Left ventricle myocardium superior (tissue), 1 donor: ENCODE measurements at regions not wholly inside any gene's neighbourhood (a gene's known extent, or its start where the extent isn't known, plus 50 kb on each side); places are given as distances from the start of the nearest gene placed in this dataset.
"Not testable (repeated sequence)": the region's sequence is repeated elsewhere in the genome, so short reads cannot be mapped to it uniquely, and the experiment has no call there.

ENCODE experiments used
- ATAC-seq: fragments of 200-7000 bp; cut with Tn5 transposase; one replicate; pipeline ENCODE4 v1.9.1; 2020; ENCODE audit warnings: mild to moderate bottlenecking, moderate library complexity
- DNase-seq: peaks from one replicate; pipeline ENCODE4 v3.0.0-alpha.2; 2020
- intact Hi-C: fragments of 100-400 bp; cut with micrococcal nuclease; formaldehyde crosslinking; loops from one replicate; pipeline ENCODE4 v1.11.0; 2022
- donor health status: DM: no; HTN: yes; CAD: no; lungs with severe emphysema.

DNA sequence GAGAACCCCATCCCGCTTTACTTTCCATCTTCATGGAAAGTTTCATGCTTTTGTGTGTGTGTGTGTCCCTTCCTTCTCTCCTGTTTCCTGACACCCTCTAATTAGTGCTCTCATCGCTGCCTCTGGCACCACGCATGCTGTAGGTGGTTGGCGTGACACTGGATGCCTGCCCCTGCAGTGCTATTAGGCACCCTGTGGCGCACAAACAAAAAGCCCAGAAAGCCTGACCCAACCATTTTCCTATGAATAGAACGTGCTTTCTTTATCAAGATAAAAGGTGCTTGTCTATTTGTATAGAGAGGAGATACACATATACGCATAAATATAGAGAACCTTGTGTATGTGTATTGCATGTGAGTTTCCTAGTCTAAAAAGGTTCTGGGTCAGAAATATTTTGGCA is 120.8 kb upstream of the CDCA7L start:
- no peak for DNase-seq
- no peak for ATAC-seq
- intact Hi-C loops: no loop called here

DNA sequence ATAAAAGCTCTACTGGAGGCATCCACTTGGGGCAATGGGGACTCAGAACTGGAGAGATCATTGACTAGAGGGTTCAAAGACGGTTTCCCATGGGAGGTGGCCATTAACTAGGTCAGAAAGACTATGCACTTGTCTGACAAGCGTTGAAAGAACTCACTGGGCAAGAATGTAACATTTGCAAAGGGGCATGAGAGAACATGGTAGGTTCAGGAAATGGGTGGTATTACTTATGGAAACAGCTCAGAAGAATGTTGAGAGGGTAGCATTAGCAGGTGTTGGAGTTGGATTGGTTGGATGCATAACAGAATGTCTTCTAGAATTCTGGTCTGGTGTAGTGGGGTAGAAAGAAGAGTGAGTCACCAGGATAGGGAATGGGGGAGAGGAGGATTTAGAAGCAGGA is 119.1 kb upstream of the CDCA7L start:
- DNase-seq (no peak), ATAC-seq (no peak)
- intact Hi-C loops: no loop called here

DNA sequence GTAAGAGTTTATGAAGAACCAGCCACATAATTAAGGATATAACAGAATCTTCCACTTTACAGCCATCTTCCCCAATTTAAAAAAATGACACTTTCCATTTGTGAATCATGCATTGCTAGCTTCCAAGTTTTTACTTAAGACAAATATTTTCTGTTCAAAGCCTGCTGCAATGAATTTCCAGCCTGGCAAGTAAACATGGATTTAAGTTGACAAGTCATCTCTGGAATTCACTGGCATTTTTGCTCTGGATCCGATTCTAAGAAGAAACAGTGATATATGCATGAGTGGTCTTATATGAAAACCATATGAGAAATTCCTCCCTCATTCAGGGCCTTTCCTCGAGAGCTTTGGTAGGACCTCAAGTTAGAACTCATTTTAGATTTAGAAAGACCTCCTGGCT is 116.1 kb upstream of the CDCA7L start:
- ATAC-seq: no peak
- intact Hi-C loops: no loop called here

DNA sequence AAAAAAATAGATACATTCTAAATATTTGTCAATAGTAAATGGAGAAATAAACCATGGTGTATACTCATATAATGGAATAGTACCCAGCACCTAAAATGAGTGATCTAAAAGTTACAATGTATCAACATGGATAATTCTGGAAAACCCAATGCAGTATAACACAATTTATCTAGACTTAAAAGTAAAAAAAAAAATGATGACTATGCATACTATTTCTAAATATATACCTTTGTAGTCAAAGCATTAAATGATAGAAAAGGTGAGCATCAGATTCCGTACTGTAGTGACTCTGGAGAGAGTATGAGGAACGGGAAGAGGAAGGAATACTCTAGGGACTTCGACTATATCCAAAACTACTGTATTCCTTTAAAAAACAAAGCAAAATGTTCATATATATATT is 115.2 kb upstream of the CDCA7L start:
- DNase-seq (no peak), ATAC-seq (no peak)
- intact Hi-C loops: no loop called here

More for the DNA sequence above, 116.1 kb upstream of the CDCA7L start:
- no peak for DNase-seq

DNA sequence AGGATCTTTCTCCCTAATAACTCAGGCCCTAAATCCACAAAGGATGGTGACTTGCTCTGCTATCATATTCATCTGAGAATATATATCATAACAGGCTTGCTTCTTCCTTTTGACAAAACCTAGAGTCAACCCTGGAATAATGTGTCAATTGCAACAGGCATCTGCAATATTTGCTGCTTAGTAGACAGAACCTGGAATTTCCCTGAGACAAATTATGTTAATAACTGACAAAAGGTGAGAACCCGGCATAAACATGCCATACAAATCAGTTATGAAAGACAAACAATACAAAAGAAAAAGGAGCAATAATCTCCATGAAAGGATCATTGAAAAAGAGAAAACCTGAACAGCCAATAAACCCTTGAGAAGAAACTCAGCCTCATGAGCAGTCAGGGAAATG is 114.5 kb upstream of the CDCA7L start:
- ATAC-seq: no peak
- intact Hi-C loops: no loop called here
- DNase-seq: no peak

DNA sequence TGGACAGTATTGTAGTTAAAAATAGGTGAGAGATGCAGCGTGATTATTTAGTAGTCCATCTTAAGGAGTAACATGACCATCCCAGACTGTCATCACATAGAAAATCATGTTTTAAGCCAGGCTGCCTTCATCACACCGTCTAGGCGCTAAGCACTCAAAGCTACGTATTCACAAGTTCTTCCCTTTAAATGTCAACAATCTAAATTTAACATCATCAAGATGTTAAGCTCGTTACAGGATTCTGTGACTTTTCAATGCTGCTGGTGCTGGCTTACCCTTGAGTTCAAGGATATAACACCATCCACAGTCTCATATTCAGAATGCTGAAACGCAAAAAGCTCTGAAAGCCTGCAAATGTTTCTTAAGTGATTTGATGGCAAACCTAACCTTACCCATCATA is 109.5 kb upstream of the CDCA7L start:
- ATAC-seq (no peak), DNase-seq (no peak)
- intact Hi-C loops: no loop called here

DNA sequence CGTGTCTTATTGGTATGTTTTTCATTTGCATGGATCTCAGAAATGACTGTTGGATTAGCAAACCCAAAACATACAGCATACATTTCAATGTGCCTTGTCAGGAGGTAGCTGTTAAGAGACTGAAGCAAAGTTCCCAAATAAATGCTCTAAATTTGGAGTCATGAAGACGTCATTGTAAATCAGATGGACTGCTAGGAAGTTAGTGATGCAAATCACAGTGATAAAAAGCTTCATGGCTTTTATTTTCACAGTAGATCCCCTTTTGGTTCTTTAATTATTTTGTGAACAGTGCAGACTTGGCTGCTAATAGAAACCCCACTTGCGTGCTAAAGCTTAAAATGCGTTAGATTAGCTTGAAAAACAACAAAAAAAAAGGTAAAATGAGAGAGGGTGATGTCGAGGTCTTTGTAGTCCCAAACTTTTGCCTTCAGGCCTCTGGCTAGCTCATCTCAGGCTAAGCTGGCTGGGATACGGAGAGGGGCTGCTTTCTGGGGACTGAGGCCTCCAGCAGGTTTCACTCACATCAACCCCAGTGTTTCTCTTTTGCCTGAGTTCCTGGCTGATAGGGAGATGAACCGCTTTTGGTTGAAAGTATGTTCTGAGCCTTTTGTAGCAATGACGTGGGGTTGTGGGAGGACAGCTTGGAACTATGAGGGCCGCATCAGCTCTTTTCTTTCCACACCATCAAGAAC is 107.1 kb upstream of the CDCA7L start:
- no peak for ATAC-seq
- intact Hi-C loops: no loop called here
- DNase-seq: no peak

DNA sequence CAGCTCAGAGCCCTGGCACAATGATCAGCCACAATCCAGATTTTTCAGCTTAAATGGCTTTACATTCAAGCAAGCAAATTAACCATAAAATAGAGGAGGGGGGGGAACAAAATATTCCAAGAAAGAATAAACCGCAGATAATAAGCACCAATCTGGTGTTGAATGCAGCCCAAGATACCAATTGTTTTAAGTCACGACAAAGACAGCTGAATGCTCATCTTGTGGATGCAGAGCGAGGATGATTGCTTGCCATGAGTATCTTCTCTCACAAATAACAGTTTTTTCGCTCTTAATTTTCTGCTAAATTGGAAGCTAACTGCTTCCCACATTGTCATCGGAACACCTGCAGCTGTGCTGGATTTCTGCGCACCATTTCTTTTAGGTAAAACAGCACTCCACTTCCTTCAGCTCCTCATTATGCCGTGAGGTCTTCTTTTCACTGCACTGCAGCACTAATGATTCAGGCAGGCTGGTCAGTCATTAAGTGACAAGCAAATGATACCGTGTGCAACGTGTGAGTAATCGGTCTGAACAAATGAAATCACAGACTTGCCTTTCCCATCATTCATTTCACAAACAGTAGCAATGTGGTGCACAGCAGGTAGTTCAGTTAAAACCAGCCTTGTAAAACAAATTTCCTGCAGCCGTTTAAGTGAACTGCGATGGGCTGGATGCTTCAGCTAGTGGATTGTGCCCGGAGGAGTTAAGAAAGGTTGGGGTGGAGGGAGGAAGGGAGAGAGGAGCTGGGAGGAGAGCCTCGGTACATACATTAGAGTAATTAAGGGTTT is 106.4 kb upstream of the CDCA7L start:
- intact Hi-C loops: no loop called here
- ATAC-seq (no peak), DNase-seq (no peak)

DNA sequence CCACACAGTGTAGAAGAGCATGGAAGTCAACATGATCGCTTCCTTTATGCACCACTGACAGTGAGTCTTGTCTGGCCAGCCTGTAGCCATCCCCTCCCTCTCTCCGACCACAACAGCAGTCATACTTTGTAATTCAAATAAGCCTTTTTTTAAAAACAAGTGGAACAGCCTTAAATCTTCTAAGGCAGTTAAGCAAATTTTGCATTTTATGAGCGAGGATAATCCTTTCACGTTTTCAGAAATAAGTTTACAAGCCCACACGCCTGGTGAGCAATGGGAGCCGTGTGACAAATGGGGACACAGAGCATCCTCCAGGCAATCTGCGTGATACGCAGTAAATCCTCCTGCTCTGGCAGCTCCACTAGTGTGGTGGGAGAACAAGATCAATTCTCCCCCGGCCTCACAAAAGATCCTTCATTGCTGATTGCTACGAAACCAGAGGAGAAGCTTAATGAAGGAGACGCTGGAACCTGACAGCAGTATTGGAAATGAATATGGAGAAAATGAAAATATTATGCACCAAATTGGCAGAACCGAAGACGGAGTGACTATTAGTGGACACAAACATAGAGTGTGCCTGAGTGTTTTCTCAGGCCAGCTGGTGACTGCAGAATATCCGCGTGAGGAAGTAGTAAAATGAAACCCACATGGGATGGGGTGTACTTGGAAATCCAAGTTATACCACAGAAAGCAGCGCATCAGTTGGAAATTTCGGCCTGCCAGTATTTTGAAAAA is 104.2 kb upstream of the CDCA7L start:
- ATAC-seq (no peak), DNase-seq (no peak)
- intact Hi-C loops: no loop called here

DNA sequence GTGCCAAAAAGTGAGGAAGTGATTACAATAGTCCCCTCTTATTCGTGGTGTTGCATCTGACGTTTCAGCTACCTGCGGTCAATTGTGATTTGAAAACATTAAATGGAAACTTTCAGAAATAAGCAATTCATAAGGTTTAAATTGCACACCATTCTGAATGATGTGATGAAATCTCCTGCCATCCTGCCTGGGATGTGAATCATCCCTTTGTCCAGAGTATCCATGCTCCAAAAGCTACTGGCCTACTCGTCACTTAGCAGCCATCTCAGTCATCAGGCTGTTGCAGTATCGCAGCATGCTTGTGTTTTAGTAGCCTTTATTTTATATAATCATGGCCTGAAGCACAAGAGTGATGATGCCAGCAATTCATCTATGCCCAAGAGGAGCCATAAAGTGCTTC is 97.7 kb upstream of the CDCA7L start:
- intact Hi-C loops: no loop called here
- DNase-seq (no peak), ATAC-seq (no peak)

DNA sequence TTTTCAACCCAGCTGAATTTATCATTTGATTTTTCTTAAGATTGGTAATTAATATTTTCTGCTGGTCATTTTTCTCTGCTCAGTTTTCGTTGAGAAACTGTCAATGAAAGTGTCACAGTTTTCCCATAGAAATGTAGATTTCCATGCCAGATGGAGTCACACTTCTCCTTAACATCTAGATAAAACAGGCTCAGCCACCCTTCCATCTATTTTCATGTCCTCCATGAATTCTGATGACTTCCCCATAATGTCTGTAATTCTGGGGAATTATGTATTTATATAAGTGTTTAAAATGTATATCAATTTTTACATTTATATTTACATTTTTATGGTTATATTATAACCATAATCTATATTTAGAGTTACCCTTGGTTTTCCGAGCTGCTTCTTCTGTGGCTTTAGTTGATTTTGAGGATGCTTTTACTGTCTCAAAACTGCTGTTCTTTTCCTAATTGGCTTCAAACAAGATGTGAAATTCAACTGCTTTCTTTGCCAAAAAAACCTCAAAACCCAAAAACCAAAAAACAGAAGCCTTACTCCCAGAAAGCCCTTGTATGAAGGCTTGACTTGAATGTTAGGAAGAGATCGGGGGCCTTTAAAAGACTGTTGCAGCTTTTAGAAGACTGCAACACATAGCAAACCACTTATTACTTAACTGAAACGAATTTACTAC is 95.4 kb upstream of the CDCA7L start:
- intact Hi-C loops: no loop called here
- DNase-seq: no peak
- ATAC-seq: no peak

DNA sequence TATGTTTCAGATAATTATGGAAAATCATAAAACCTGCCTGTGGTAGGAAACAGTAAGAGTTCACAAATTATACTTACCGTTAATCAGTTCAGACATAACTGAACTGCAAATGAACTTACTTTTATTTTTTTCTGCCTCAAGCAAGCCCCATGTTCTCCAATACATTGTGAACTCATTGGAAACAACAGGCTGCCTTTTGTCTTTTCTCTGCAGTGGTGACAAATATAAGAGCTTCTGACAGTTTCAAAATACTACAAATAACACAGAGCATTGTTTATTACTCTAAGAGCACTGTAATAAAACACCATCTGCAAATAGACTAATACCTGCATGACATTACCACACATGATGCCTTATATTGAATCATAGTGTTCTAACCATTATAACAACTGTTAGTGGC is 94.0 kb upstream of the CDCA7L start:
- DNase-seq: no peak
- no peak for ATAC-seq
- intact Hi-C loops: no loop called here

DNA sequence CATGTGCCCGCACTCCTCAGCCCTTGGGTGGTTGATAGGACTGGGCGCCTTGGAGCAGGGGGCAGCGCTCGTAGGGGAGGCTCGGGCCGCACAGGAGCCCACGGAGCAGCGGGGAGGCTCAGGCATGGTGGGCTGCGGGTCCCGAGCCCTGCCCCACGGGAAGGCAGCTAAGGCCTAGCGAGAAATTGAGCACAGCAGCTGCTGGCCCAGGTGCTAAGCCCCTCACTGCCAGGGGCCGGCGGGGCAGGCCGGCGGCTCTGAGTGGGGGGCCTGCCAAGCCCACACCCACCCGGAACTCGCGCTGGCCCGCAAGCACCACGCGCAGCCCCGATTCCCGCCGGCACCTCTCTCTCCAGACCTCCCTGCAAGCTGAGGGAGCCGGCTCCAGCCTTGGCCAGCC is 86.7 kb upstream of the CDCA7L start:
- DNase-seq, intact Hi-C loops, ATAC-seq: not testable (repeated sequence)

DNA sequence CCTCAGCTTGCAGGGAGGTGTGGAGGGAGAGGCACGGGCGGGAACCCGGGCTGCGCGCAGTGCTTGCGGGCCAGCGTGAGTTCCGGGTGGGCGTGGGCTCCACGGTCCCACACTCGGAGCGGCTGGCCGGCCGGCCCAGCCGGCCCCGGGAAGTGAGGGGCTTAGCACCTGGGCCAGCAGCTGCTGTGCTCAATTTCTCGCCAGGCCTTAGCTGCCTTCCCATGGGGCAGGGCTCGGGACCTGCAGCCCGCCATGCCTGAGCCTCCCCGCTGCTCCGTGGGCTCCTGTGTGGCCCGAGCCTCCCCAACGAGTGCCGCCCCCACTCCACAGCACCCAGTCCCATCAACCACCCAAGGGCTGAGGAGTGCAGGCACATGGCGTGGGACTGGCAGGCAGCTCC is 83.0 kb upstream of the CDCA7L start:
- DNase-seq, intact Hi-C loops, ATAC-seq: not testable (repeated sequence)

DNA sequence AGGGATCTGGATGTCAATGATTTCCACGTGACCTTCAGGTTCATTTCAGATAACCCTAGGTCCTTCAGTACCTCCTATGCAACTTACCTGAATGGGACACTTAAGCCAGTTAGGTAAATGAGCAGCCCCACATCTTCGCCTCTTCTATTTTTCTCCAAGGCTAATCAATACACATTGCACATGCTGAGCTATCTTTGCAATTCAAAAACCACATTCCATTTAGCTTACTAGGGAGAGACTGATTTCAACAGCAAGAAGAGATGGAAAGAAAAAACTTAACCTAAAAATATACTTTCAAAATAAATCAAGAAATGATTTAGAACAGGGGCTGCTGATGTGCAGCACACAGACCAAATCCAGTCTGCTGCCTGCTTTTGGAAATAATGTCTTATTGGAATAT is 81.8 kb upstream of the CDCA7L start:
- intact Hi-C loops: no loop called here
- no peak for ATAC-seq
- DNase-seq: no peak

DNA sequence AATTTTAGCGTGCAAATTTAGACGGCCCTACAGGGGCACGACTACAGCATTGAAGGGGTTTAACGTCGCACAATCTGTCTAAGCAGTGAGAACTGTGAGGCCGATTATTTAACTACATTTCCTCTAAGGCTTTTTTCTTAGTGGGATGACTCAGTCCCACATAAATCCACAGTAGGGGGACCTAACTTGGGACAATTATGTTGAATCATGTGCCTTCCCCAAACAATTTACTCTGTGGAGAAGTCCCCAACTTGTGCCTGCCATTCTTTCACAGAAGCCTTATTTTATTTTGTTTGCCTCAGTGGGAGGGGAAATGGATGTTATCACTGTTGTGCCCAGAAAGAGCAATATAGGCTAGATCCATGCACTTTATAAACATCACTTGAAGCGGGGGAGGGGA is 80.3 kb upstream of the CDCA7L start:
- DNase-seq (no peak), ATAC-seq (no peak)

DNA sequence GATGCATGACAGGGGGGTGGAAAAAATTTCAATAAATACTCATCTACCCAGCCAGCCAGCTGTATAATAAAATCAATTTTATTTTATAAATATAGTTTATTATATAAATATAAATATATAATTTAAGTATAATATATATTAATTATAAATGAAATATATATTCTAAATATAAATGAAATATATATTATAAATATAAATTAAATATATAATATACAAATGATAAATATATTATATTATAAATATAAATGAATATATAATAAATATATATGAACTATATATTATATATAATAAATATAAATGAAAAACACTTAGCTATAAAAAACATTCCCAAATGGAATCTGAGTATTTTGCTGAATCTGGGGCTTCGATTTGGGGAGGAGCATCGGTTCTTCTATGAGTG is 79.4 kb upstream of the CDCA7L start:
- intact Hi-C loops: no loop called here
- no peak for ATAC-seq
- no peak for DNase-seq

More for the DNA sequence above, 80.3 kb upstream of the CDCA7L start:
- intact Hi-C loops: no loop called here

DNA sequence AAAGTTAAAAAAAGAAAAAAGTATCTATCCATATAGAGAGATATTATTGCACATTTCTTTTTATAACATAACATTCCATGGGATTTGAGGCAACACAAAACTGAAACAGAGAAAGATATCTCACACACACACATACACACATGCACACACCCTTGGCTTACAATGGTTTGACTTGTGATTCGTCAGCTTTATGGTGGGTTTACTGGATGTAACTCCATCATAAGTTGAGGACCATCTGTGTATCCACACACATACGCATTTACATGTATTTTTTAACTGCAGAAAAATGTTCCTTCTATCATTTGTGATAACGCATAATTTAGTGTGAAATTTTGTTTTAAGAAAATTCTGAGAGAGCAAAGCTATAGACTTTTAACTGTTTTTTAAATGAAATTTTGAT is 74.2 kb upstream of the CDCA7L start:
- intact Hi-C loops: no loop called here
- DNase-seq (no peak), ATAC-seq (no peak)

DNA sequence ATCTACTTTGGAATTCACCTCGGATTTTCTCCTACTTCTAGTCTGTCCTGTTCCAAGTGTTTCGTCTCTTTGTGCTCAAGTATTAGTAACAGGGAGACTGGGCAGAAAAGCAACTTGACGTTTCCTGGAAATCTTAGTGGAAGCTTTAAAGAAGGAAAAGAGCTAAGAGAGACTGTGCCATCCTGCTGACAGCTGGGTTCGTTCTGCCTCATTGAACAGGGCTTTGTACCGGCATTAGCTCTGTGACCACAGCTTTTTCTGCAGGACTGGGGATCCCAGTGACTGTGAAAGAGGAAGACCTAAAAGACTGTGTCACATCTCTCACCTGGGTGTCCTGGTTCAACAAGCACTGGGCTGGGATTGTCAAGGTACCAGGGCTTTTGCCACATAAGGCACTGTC is 70.8 kb upstream of the CDCA7L start:
- DNase-seq (no peak), ATAC-seq (no peak)
- intact Hi-C loops: no loop called here

DNA sequence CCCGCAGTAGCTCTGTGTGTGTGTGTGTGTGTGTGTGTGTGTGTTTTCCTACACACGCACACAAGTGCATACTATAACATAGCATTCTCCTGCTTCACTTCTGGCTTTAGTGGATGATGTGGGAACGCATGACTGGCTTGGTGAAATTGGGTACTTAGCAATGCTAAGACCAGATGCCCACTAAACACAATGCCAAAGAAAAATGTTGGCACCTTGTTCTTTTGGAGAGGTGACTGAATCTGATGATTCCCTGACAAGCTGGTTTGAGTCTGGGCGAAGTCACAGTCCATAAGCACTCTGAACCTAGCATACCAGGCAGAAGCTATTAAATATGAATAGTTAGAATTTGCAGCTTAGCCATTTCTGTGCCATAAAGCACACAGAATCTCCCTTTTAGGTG is 68.0 kb upstream of the CDCA7L start:
- intact Hi-C loops: no loop called here
- no peak for ATAC-seq
- no peak for DNase-seq
